Neural progenitor cell (in vitro differentiated cells): ENCODE measurements at regions not wholly inside any gene's neighbourhood (a gene's known extent, or its start where the extent isn't known, plus 50 kb on each side); places are given as distances from the start of the nearest gene placed in this dataset.

Source experiments
- CTCF ChIP-seq: fragments of 200-600 bp; sonication (generic); IDR thresholded peaks from 2 replicates; pipeline ENCODE4 v1.5.1; 2017; ENCODE audit warnings: antibody characterized with exemption, mild to moderate bottlenecking
- EZH2 ChIP-seq: fragments of 200-600 bp; sonication (generic); IDR thresholded peaks from 2 replicates; pipeline ENCODE4 v1.6.1; 2017; ENCODE audit warnings: antibody characterized with exemption, mild to moderate bottlenecking, moderate library complexity
- EZH2phosphoT487 ChIP-seq: fragments of 200-600 bp; sonication (generic); IDR thresholded peaks from 2 replicates; pipeline ENCODE4 v1.6.1; 2017; ENCODE audit warnings: antibody characterized with exemption

DNA sequence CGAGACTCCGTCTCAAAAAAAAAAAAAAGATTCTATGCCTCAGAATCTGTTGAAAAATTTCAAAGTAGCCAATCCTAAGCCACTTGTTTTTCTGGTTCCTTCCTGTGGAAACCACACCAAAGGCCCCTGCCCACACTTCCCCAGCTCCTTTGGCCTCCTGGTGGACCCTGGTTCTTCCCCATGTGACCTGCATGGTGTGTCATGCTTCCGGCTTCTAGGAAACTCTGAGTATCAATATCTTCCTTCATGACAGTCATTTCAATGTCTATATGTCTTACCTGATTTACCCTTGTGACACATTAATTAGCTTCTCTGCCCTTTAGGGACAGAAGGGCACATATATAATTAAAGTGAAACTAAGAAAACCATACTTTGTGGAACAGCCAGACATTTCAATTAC is 80.4 kb upstream of the GRB10 start:
- TF ChIP-seq CTCF (no peak), EZH2phosphoT487 (no peak), EZH2 (no peak)
